H1 (cell line): ENCODE measurements at regions not wholly inside any gene's neighbourhood (a gene's known extent, or its start where the extent isn't known, plus 50 kb on each side); places are given as distances from the start of the nearest gene placed in this dataset.

ENCODE experiments used
- CTCF ChIA-PET: fragments of 300-600 bp; sonication (Branson Sonifier 250); formaldehyde crosslinking; loops from one replicate; lab custom pipeline; 2021; ENCODE audit not compliant: partially characterized antibody; lab: Charles Lee
- POLR2A ChIA-PET: fragments of 300-600 bp; sonication (Branson Sonifier 250); formaldehyde crosslinking; loops from one replicate; lab custom pipeline; 2021; ENCODE audit warnings: inconsistent platforms; ENCODE audit not compliant: partially characterized antibody; lab: Charles Lee
- DNase-seq, 2 experiments: peaks; one replicate each; pipeline versions ENCODE4 v3.0.0 to v3.0.0-alpha.2; 2010 to 2022; ENCODE audit warnings: low spot score in 2 of 2, low read depth in 1 of 2, mixed read lengths in 1 of 2
- FAIRE-seq: peaks from 2 replicates; lab custom pipeline; 2011; peaks lifted over from hg19 to GRCh38; lab: Jason Lieb, UNC
- H2AFZ ChIP-seq: 2 replicates; pipeline ENCODE4 v1.8.1; 2012; ENCODE audit warnings: low read length, inconsistent platforms
- H2AK5ac ChIP-seq: 2 replicates; pipeline ENCODE4 v1.6.1; 2013; ENCODE audit warnings: low read depth, low read length
- H2BK120ac ChIP-seq: replicated peaks from 2 replicates; pipeline ENCODE3; 2013; ENCODE audit warnings: low read depth, low read length, inconsistent platforms
- H2BK12ac ChIP-seq: 2 replicates; pipeline ENCODE4 v1.6.1; 2013; ENCODE audit warnings: low read depth, low read length
- H2BK15ac ChIP-seq: 2 replicates; pipeline ENCODE4 v1.6.1; 2013; ENCODE audit warnings: low read length
- H2BK20ac ChIP-seq: 2 replicates; pipeline ENCODE4 v1.6.1; 2013; ENCODE audit warnings: low read length
- H2BK5ac ChIP-seq: 2 replicates; pipeline ENCODE4 v1.6.1; 2013; ENCODE audit warnings: low read depth, low read length
- H3K14ac ChIP-seq: 2 replicates; pipeline ENCODE4 v1.6.1; 2013; ENCODE audit warnings: inconsistent platforms; ENCODE audit not compliant: insufficient read length
- H3K18ac ChIP-seq: 2 replicates; pipeline ENCODE4 v1.6.1; 2013; ENCODE audit warnings: low read length; ENCODE audit errors: extremely low read depth
- H3K23ac ChIP-seq: 2 replicates; pipeline ENCODE4 v1.6.1; 2013; ENCODE audit warnings: inconsistent platforms; ENCODE audit not compliant: insufficient read length
- H3K23me2 ChIP-seq: 2 replicates; pipeline ENCODE4 v1.6.1; 2013; ENCODE audit warnings: low read depth, low read length
- H3K27ac ChIP-seq: 2 replicates; pipeline ENCODE4 v1.6.1; 2011; ENCODE audit warnings: low read depth, low read length, inconsistent platforms
- H3K27me3 ChIP-seq, 4 experiments: replicated peaks in 1 of 4; 1 replicate in 1 of 4; 2 replicates in 3 of 4; pipeline versions ENCODE4 v1.6.1 to v1.8.1; 2011 to 2013; ENCODE audit warnings: low read length in 3 of 4, mild to moderate bottlenecking in 3 of 4, inconsistent platforms in 2 of 4, mixed read lengths in 2 of 4, moderate library complexity in 1 of 4; ENCODE audit not compliant: control insufficient read depth in 3 of 4, insufficient read depth in 3 of 4; ENCODE audit errors: extremely low read depth in 1 of 4
- H3K36me3 ChIP-seq, 4 experiments: 2 replicates each; pipeline versions ENCODE4 v1.6.1 to v1.8.1; 2011 to 2013; ENCODE audit warnings: mild to moderate bottlenecking in 4 of 4, low read length in 3 of 4, moderate library complexity in 2 of 4, control low read depth in 1 of 4, inconsistent platforms in 1 of 4; ENCODE audit not compliant: insufficient read depth in 4 of 4, control insufficient read depth in 2 of 4
- H3K4ac ChIP-seq: replicated peaks from 2 replicates; pipeline ENCODE3; 2013; ENCODE audit warnings: low read length, low read depth, mixed read lengths, inconsistent platforms; ENCODE audit not compliant: insufficient read length
- H3K4me1 ChIP-seq, 4 experiments: replicated peaks in 1 of 4; 1 replicate in 1 of 4; 2 replicates in 3 of 4; pipeline versions ENCODE4 v1.6.1 to v1.8.1; 2011 to 2013; ENCODE audit warnings: low read length in 3 of 4, inconsistent platforms in 2 of 4, mixed read lengths in 1 of 4; ENCODE audit not compliant: insufficient read depth in 4 of 4, control insufficient read depth in 3 of 4
- H3K4me2 ChIP-seq, 2 experiments: 2 replicates each; pipeline versions ENCODE4 v1.6.1 to v1.8.1; 2011 to 2013; ENCODE audit warnings: low read depth in 2 of 2, low read length in 2 of 2, control low read depth in 1 of 2, inconsistent platforms in 1 of 2, mild to moderate bottlenecking in 1 of 2; ENCODE audit not compliant: insufficient read depth in 1 of 2
- H3K4me3 ChIP-seq, 4 experiments: fragments of 200-600, 300-600 bp in 1 of 4; sonication (generic), shearing (Covaris generic), sonication (Bioruptor Twin) in 1 of 4; 2 replicates each; pipeline versions ENCODE4 v1.5.1 to v1.8.1; 2011 to 2016; ENCODE audit warnings: low read length in 4 of 4, low read depth in 3 of 4, control low read depth in 2 of 4, inconsistent platforms in 2 of 4, mild to moderate bottlenecking in 2 of 4, mixed read lengths in 1 of 4, moderate library complexity in 1 of 4; ENCODE audit not compliant: insufficient read depth in 2 of 4; ENCODE audit errors: extremely low read depth in 1 of 4
- H3K56ac ChIP-seq: replicated peaks from 2 replicates; pipeline ENCODE3; 2013; ENCODE audit warnings: low read depth, mild to moderate bottlenecking, mixed read lengths, low read length, inconsistent platforms; ENCODE audit not compliant: insufficient read length
- H3K79me1 ChIP-seq: 2 replicates; pipeline ENCODE4 v1.6.1; 2013; ENCODE audit warnings: low read depth, low read length, control low read depth
- H3K79me2 ChIP-seq, 2 experiments: 2 replicates each; pipeline versions ENCODE4 v1.6.1 to v1.8.1; 2012 to 2013; ENCODE audit warnings: low read length in 2 of 2, mild to moderate bottlenecking in 2 of 2, inconsistent platforms in 1 of 2; ENCODE audit not compliant: insufficient read depth in 2 of 2, control insufficient read depth in 1 of 2
- H3K9ac ChIP-seq, 4 experiments: replicated peaks in 1 of 4; 1 replicate in 1 of 4; 2 replicates in 3 of 4; pipeline versions ENCODE4 v1.6.1 to v1.8.1; 2011 to 2013; ENCODE audit warnings: low read depth in 3 of 4, low read length in 3 of 4, control low read depth in 2 of 4, mild to moderate bottlenecking in 2 of 4, moderate library complexity in 2 of 4, inconsistent platforms in 1 of 4; ENCODE audit errors: extremely low read depth in 1 of 4
- H3K9me3 ChIP-seq, 2 experiments: 2 replicates each; pipeline versions ENCODE4 v1.6.1 to v1.8.1; 2012 to 2013; ENCODE audit warnings: mild to moderate bottlenecking in 2 of 2, moderate library complexity in 2 of 2, control low read depth in 1 of 2, inconsistent platforms in 1 of 2, low read depth in 1 of 2, low read length in 1 of 2, mixed read lengths in 1 of 2; ENCODE audit not compliant: insufficient read depth in 2 of 2
- H4K20me1 ChIP-seq, 2 experiments: replicated peaks in 1 of 2; 2 replicates each; pipeline versions ENCODE3 to v1.8.1; 2011 to 2013; ENCODE audit warnings: inconsistent platforms in 2 of 2, low read length in 2 of 2, mild to moderate bottlenecking in 1 of 2; ENCODE audit not compliant: insufficient read depth in 2 of 2, control insufficient read depth in 1 of 2
- H4K5ac ChIP-seq: 2 replicates; pipeline ENCODE4 v1.6.1; 2013; ENCODE audit warnings: low read length, low read depth, mixed read lengths, inconsistent platforms; ENCODE audit not compliant: insufficient read length
- H4K8ac ChIP-seq: 2 replicates; pipeline ENCODE4 v1.8.0; 2013; ENCODE audit warnings: mild to moderate bottlenecking, moderate library complexity, low read length, inconsistent platforms; ENCODE audit not compliant: insufficient read depth; ENCODE audit errors: extremely low read depth
- H4K91ac ChIP-seq: replicated peaks from 2 replicates; pipeline ENCODE3; 2013; ENCODE audit warnings: low read length, mixed read lengths, inconsistent platforms; ENCODE audit not compliant: insufficient read length
- GTF2F1 ChIP-seq: IDR thresholded peaks from 2 replicates; pipeline ENCODE4 v1.6.1; 2012; ENCODE audit warnings: low read depth, low read length, improper control_type of control experiment, borderline replicate concordance
- HDAC2 ChIP-seq, 2 experiments: fragments of 300-600 bp in 1 of 2; sonication (generic) in 1 of 2; IDR thresholded peaks; 2 replicates each; pipeline ENCODE4 v1.6.1; 2011 to 2012; ENCODE audit warnings: low read depth in 2 of 2, low read length in 2 of 2, mild to moderate bottlenecking in 2 of 2, moderate library complexity in 2 of 2, borderline replicate concordance in 1 of 2, inconsistent platforms in 1 of 2
- JUN ChIP-seq: IDR thresholded peaks from 2 replicates; pipeline ENCODE4 v1.6.1; 2011; ENCODE audit warnings: low read depth, mild to moderate bottlenecking, improper control_type of control experiment, low read length
- KDM1A ChIP-seq: fragments of 200-600, 300-600 bp; sonication (generic); IDR thresholded peaks from 2 replicates; pipeline ENCODE4 v1.7.1; 2016; ENCODE audit warnings: mild to moderate bottlenecking, low read length, borderline replicate concordance
- KDM5A ChIP-seq: fragments of 200-600 bp; IDR thresholded peaks from 2 replicates; pipeline ENCODE4 v1.7.1; 2012; ENCODE audit warnings: mild to moderate bottlenecking, low read length, inconsistent platforms, mixed read lengths
- NANOG ChIP-seq: IDR thresholded peaks from 2 replicates; pipeline ENCODE4 v1.6.1; 2011; ENCODE audit warnings: low read length, low read depth, mild to moderate bottlenecking, inconsistent platforms; ENCODE audit not compliant: insufficient read depth, poor library complexity, severe bottlenecking
- NRF1 ChIP-seq: IDR thresholded peaks from 2 replicates; pipeline ENCODE4 v1.6.1; 2011; ENCODE audit warnings: mild to moderate bottlenecking, low read depth, low read length, improper control_type of control experiment
- RFX5 ChIP-seq: IDR thresholded peaks from 2 replicates; pipeline ENCODE4 v1.6.1; 2011; ENCODE audit warnings: low read depth, low read length, improper control_type of control experiment, borderline replicate concordance
- SP2 ChIP-seq: IDR thresholded peaks from 2 replicates; pipeline ENCODE4 v1.6.1; 2012; ENCODE audit warnings: mild to moderate bottlenecking, low read length, inconsistent platforms
- TAF7 ChIP-seq: optimal IDR thresholded peaks from 2 replicates; pipeline ENCODE3; 2011; ENCODE audit warnings: low read depth, mild to moderate bottlenecking, inconsistent platforms, low read length, moderate library complexity, borderline replicate concordance
- WGBS, 2 experiments: shearing (Covaris generic) in 1 of 2; methylation state at CpG; one replicate each; pipeline versions ENCODE4 v1.1.6 to v1.1.7; 2013 to 2015; ENCODE audit warnings: low lambda C conversion rate in 2 of 2, mixed read lengths in 2 of 2, inconsistent platforms in 1 of 2, low coverage in 1 of 2, missing lambda C conversion rate in 1 of 2; ENCODE audit not compliant: insufficient replicate concordance in 2 of 2, insufficient coverage in 1 of 2, insufficient read length in 1 of 2; ENCODE audit errors: extremely low coverage in 1 of 2, missing lambda C conversion rate in 1 of 2; 5-methylcytosine and 5-hydroxymethylcytosine counted together
- TF ChIP-seq, protein P1 (sequence below), 3 experiments: IDR thresholded peaks; 1 replicate in 2 of 3; 2 replicates in 1 of 3; pipeline versions ENCODE4 v1.5.1 to v1.6.1; 2011; ENCODE audit warnings: low read length in 3 of 3, mild to moderate bottlenecking in 3 of 3, inconsistent platforms in 2 of 3, low read depth in 1 of 3, moderate library complexity in 1 of 3; ENCODE audit not compliant: insufficient read depth in 1 of 3; ENCODE audit errors: control extremely low read depth in 1 of 3

DNA sequence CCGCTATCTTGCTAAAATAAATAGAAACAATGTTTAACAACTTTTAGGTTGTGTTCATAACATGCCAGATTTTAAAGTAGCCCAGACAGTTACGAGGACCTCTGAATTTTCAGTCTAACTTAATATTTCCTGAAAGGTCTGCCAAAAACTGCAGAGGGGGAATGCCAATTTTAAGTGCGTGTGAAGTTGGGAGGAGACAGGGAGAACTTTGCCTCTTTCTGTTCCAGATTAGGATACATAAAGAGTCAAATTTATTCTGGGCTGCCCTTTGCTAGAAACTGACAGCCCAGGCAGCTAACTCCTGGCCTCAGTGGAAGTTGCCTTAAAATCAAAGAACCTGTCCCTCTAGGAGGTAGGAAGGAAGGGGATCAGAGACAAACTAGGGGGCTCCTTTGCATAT, 52.3 kb upstream of the PIP4K2A start:
- CTCF ChIA-PET, result interaction anchor here (1.1 kb wide), 2 partner anchors 10 to 12 kb away, joined by 3 to 4 read pairs; no protein-coding TSS in a partner anchor
- Histone ChIP-seq H3K79me2 (no peaks in the 10 kb centered on the region), H3K4me1 (no peaks in the 10 kb centered on the region), H4K5ac (no peak overlapping the region), H3K18ac (no peak overlapping the region), H3K4ac (no peak overlapping the region), H2BK12ac (no peak overlapping the region), H3K79me1 (no peaks in the 10 kb centered on the region), H3K23ac (no peak overlapping the region), H3K36me3 (no peaks in the 10 kb centered on the region), H2AK5ac (no peak overlapping the region), H4K8ac (no peak overlapping the region), H3K27me3 (no peaks in the 10 kb centered on the region; a peak in 1 of 7 replicates), H3K4me2 (no peak overlapping the region), H3K9me3 (no peaks in the 10 kb centered on the region), H3K4me3 (no peak overlapping the region), H3K56ac (no peak overlapping the region), H4K20me1 (no peaks in the 10 kb centered on the region), H2BK20ac (no peak overlapping the region), H2BK15ac (no peak overlapping the region), H3K9ac (no peak overlapping the region), H4K91ac (no peak overlapping the region), H2BK5ac (no peak overlapping the region), H2BK120ac (no peak overlapping the region), H3K14ac (no peak overlapping the region), H3K23me2 (no peaks in the 10 kb centered on the region), H2AFZ (no peak overlapping the region), H3K27ac (no peak overlapping the region)
- 88% methylated on average over 3 of the region's 3 CpGs; no CpG with 5 or more reads in 1 of the 2 experiments for WGBS, 2 experiments
- no peak for DNase-seq
- POLR2A ChIA-PET, result no interaction called here
- no peak for FAIRE-seq
- TF ChIP-seq NANOG, result no peak
- TF ChIP-seq GTF2F1, result no peak
- TF ChIP-seq JUN, result no peak
- TF ChIP-seq, protein P1, sequence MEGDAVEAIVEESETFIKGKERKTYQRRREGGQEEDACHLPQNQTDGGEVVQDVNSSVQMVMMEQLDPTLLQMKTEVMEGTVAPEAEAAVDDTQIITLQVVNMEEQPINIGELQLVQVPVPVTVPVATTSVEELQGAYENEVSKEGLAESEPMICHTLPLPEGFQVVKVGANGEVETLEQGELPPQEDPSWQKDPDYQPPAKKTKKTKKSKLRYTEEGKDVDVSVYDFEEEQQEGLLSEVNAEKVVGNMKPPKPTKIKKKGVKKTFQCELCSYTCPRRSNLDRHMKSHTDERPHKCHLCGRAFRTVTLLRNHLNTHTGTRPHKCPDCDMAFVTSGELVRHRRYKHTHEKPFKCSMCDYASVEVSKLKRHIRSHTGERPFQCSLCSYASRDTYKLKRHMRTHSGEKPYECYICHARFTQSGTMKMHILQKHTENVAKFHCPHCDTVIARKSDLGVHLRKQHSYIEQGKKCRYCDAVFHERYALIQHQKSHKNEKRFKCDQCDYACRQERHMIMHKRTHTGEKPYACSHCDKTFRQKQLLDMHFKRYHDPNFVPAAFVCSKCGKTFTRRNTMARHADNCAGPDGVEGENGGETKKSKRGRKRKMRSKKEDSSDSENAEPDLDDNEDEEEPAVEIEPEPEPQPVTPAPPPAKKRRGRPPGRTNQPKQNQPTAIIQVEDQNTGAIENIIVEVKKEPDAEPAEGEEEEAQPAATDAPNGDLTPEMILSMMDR (IDR thresholded peaks at IDR 0.05; ENCODE audit: control extremely low read depth in 1 of 3, insufficient read depth in 1 of 3, low read depth in 1 of 3, low read length in 3 of 3), result no peak
- TF ChIP-seq SP2, result no peak
- no peak for TF ChIP-seq KDM5A
- TF ChIP-seq HDAC2 (IDR thresholded peaks at IDR 0.05; ENCODE audit: borderline replicate concordance in 1 of 2, low read depth in 2 of 2, low read length in 2 of 2), result no peak
- TF ChIP-seq KDM1A, result no peak
- no peak for TF ChIP-seq NRF1
- TF ChIP-seq TAF7, result no peak
- TF ChIP-seq RFX5, result no peak
